ENCODE measurements at regions not wholly inside any gene's neighbourhood (a gene's known extent, or its start where the extent isn't known, plus 50 kb on each side); places are given as distances from the start of the nearest gene placed in this dataset.

- peak; percentile 84 for DNase-seq (ENCODE audit: low read depth)
Measured at GRCh38 chr12:19712041-19712440, 272.7 kb downstream of the AEBP2 start.

GRCh38 chr12:19718401-19718800, 279.1 kb downstream of the AEBP2 start:
- DNase-seq (ENCODE audit: low read depth) = no peak

GRCh38 chr12:19719672-19720071, 280.4 kb downstream of the AEBP2 start:
- DNase-seq (ENCODE audit: low read depth) = no peak

- no peak for DNase-seq (ENCODE audit: low read depth)
Measured at GRCh38 chr12:19726122-19726521, 286.8 kb downstream of the AEBP2 start.

GRCh38 chr12:19726592-19726991, 287.3 kb downstream of the AEBP2 start:
- DNase-seq (ENCODE audit: low read depth) = no peak

GRCh38 chr12:19737019-19737418, 297.7 kb downstream of the AEBP2 start:
- DNase-seq (ENCODE audit: low read depth) = no peak

GRCh38 chr12:19739195-19739776, 300.0 kb downstream of the AEBP2 start:
- DNase-seq (ENCODE audit: low read depth) = peak; percentile 62

GRCh38 chr12:19740472-19741131, 301.3 kb downstream of the AEBP2 start:
- DNase-seq (ENCODE audit: low read depth) = no peak

- DNase-seq (ENCODE audit: low read depth) = no peak
Measured at GRCh38 chr12:19741132-19741489, 301.8 kb downstream of the AEBP2 start.

- DNase-seq (ENCODE audit: low read depth) = peak; percentile 3
Measured at GRCh38 chr12:19744705-19745218, 305.5 kb downstream of the AEBP2 start.

GRCh38 chr12:19746471-19746870, 307.2 kb downstream of the AEBP2 start:
- DNase-seq (ENCODE audit: low read depth) = no peak

- no peak for DNase-seq (ENCODE audit: low read depth)
Measured at GRCh38 chr12:19749906-19750574, 310.7 kb downstream of the AEBP2 start.

- no peak for DNase-seq (ENCODE audit: low read depth)
Measured at GRCh38 chr12:19751078-19751477, 311.8 kb downstream of the AEBP2 start.

- no peak for DNase-seq (ENCODE audit: low read depth)
Measured at GRCh38 chr12:19752712-19753111, 313.4 kb downstream of the AEBP2 start.

- DNase-seq (ENCODE audit: low read depth) = no peak
Measured at GRCh38 chr12:19755136-19755535, 315.8 kb downstream of the AEBP2 start.

GRCh38 chr12:19757317-19757877, 318.1 kb downstream of the AEBP2 start:
- peak; percentile 52 for DNase-seq (ENCODE audit: low read depth)

GRCh38 chr12:19759227-19759626, 319.9 kb downstream of the AEBP2 start:
- DNase-seq (ENCODE audit: low read depth) = peak; percentile 41

- no peak for DNase-seq (ENCODE audit: low read depth)
Measured at GRCh38 chr12:19760611-19761010, 321.3 kb downstream of the AEBP2 start.

GRCh38 chr12:19761463-19761862, 322.2 kb downstream of the AEBP2 start:
- DNase-seq (ENCODE audit: low read depth) = no peak

GRCh38 chr12:19763488-19763887, 324.2 kb downstream of the AEBP2 start:
- DNase-seq (ENCODE audit: low read depth) = no peak

GRCh38 chr12:19764408-19764807, 325.1 kb downstream of the AEBP2 start:
- peak; percentile 9 for DNase-seq (ENCODE audit: low read depth)

- peak; percentile 31 for DNase-seq (ENCODE audit: low read depth)
Measured at GRCh38 chr12:19771858-19772257, 332.6 kb downstream of the AEBP2 start.

- no peak for DNase-seq (ENCODE audit: low read depth)
Measured at GRCh38 chr12:19772776-19773175, 333.5 kb downstream of the AEBP2 start.

Measured in ELR (cell line).